Stomach (tissue), 8 donors: ENCODE measurements at regions not wholly inside any gene's neighbourhood (a gene's known extent, or its start where the extent isn't known, plus 50 kb on each side); places are given as distances from the start of the nearest gene placed in this dataset.

Experiments
- DNase-seq, 2 donors: peaks; one replicate each; pipeline versions ENCODE4 v3.0.0 to v3.0.0-alpha.2; 2013 to 2019
- H3K27ac ChIP-seq, 5 donors: fragments of 200-600 bp in 4 of 5; sonication (generic) in 4 of 5; one replicate each; pipeline ENCODE4 v1.5.1; 2013 to 2019; ENCODE audit warnings: mild to moderate bottlenecking in 1 of 5, moderate library complexity in 1 of 5
- H3K27me3 ChIP-seq, 3 donors: fragments of 200-600 bp; sonication (generic); one replicate each; pipeline ENCODE4 v1.5.1; 2017 to 2019; ENCODE audit warnings: mixed run types in 1 of 3
- H3K36me3 ChIP-seq, 4 donors: fragments of 200-600 bp; sonication (generic); 1 replicate in 3 of 4; 2 replicates in 1 of 4; pipeline ENCODE4 v1.5.1; 2016 to 2019
- H3K4me1 ChIP-seq, 4 donors: fragments of 200-600 bp; sonication (generic); one replicate each; pipeline ENCODE4 v1.5.1; 2016 to 2019
- H3K4me3 ChIP-seq, 4 donors: fragments of 200-600 bp; sonication (generic) in 3 of 4; one replicate each; pipeline ENCODE4 v1.5.1; 2016 to 2019; ENCODE audit warnings: mild to moderate bottlenecking in 1 of 4
- H3K9me3 ChIP-seq, 4 donors: fragments of 200-600 bp; sonication (generic); one replicate each; pipeline ENCODE4 v1.5.1; 2016 to 2019
- CTCF ChIP-seq, 7 experiments: fragments of 450-650 bp in 4 of 7; fragments of 200-600 bp in 3 of 7; sonication (generic) in 3 of 7; IDR thresholded peaks; one replicate each; pipeline ENCODE4 v1.5.1; 2016 to 2019; ENCODE audit warnings: antibody characterized with exemption in 7 of 7, control low read depth in 2 of 7, mild to moderate bottlenecking in 1 of 7
- EP300 ChIP-seq: sonication (generic); formaldehyde crosslinking; IDR thresholded peaks from one replicate; pipeline ENCODE4 v1.6.1; 2017; ENCODE audit warnings: antibody characterized with exemption
- POLR2A ChIP-seq, 4 donors: fragments of 450-650 bp; IDR thresholded peaks; one replicate each; pipeline ENCODE4 v1.6.1; 2016; ENCODE audit warnings: antibody characterized with exemption in 4 of 4, control low read depth in 2 of 4, mild to moderate bottlenecking in 1 of 4, moderate library complexity in 1 of 4
- POLR2AphosphoS5 ChIP-seq, 3 donors: sonication (generic); formaldehyde crosslinking; IDR thresholded peaks; one replicate each; pipeline ENCODE4 v1.6.1; 2016; ENCODE audit warnings: antibody characterized with exemption in 3 of 3
- WGBS, 5 donors: extraction: QIAGEN DNeasy Blood & Tissue Kit in 3 of 5; methylation state at CpG; one replicate each; pipeline versions ENCODE4 v1.1.5 to v1.1.7; 2013 to 2018; 5-methylcytosine and 5-hydroxymethylcytosine counted together
- intact Hi-C: fragments of 100-400 bp; cut with DNase I; formaldehyde crosslinking; loops from one replicate; pipeline ENCODE4 v1.15.1; 2023; ENCODE audit warnings: low total_unique reads
- donor health status: healthy with polysubstance abuse.
- donor health status: Bipolar disorder and iron deficiency.
- donor health status: healthy.

GRCh38 chr6:170229851-170230519 lies 60.9 kb downstream of the DLL1 start:
- H3K4me1 ChIP-seq: peaks cover 1 to 12% (median 7%) of the 10 kb centered on the region in 4 donors
- DNase-seq: no peak
- H3K27ac ChIP-seq: no peak overlapping the region
- no peaks in the 10 kb centered on the region for H3K9me3 ChIP-seq
- intact Hi-C loops: no loop called here
- WGBS, 5 donors: 87 to 93% (median 90%) methylated on average over 17 to 25 of the region's 25 CpGs
- no peak overlapping the region for H3K4me3 ChIP-seq
- no peaks in the 10 kb centered on the region for H3K36me3 ChIP-seq
- no peaks in the 10 kb centered on the region for H3K27me3 ChIP-seq
- TF ChIP-seq POLR2A (IDR thresholded peaks at IDR 0.05) (no peak), CTCF (IDR thresholded peaks at IDR 0.05) (no peak), EP300 (no peak), POLR2AphosphoS5 (IDR thresholded peaks at IDR 0.05) (no peak)

- intact Hi-C loops: no loop called here
- Histone ChIP-seq H3K4me1 (peaks cover 7 to 18% (median 12%) of the 10 kb centered on the region in 4 donors), H3K36me3 (no peaks in the 10 kb centered on the region), H3K27ac (no peak overlapping the region), H3K4me3 (no peak overlapping the region), H3K27me3 (no peaks in the 10 kb centered on the region), H3K9me3 (no peaks in the 10 kb centered on the region)
- no peak for TF ChIP-seq CTCF (IDR thresholded peaks at IDR 0.05)
- no peak for TF ChIP-seq POLR2A (IDR thresholded peaks at IDR 0.05)
- TF ChIP-seq POLR2AphosphoS5 (IDR thresholded peaks at IDR 0.05): no peak
- TF ChIP-seq EP300: no peak
- WGBS, 5 donors: 80 to 94% (median 89%) methylated on average over 5 to 15 of the region's 15 CpGs
- DNase-seq: no peak
Measured at GRCh38 chr6:170229396-170229795, 61.5 kb downstream of the DLL1 start.

GRCh38 chr6:170228946-170229310 lies 62.0 kb downstream of the DLL1 start:
- intact Hi-C loops: no loop called here
- Histone ChIP-seq H3K4me1 (peaks cover 8 to 21% (median 14%) of the 10 kb centered on the region in 4 donors), H3K27ac (no peak overlapping the region), H3K9me3 (no peaks in the 10 kb centered on the region), H3K36me3 (no peaks in the 10 kb centered on the region), H3K27me3 (no peaks in the 10 kb centered on the region), H3K4me3 (no peak overlapping the region)
- no peak for DNase-seq
- TF ChIP-seq POLR2AphosphoS5 (IDR thresholded peaks at IDR 0.05) (no peak), EP300 (no peak), CTCF (IDR thresholded peaks at IDR 0.05) (no peak), POLR2A (IDR thresholded peaks at IDR 0.05) (no peak)
- WGBS, 5 donors: 86 to 96% (median 91%) methylated on average over 12 to 14 of the region's 14 CpGs

GRCh38 chr6:170227996-170228945 lies 62.6 kb downstream of the DLL1 start:
- H3K36me3 ChIP-seq: no peaks in the 10 kb centered on the region
- no peak overlapping the region for H3K27ac ChIP-seq
- no peak for DNase-seq
- H3K27me3 ChIP-seq: no peaks in the 10 kb centered on the region
- 86 to 90% (median 87%) methylated on average over 23 to 24 of the region's 24 CpGs for WGBS, 5 donors
- H3K9me3 ChIP-seq: no peaks in the 10 kb centered on the region
- TF ChIP-seq POLR2AphosphoS5 (IDR thresholded peaks at IDR 0.05): no peak
- TF ChIP-seq EP300: no peak
- intact Hi-C loops: no loop called here
- H3K4me3 ChIP-seq: no peak overlapping the region
- peaks cover 9 to 22% (median 15%) of the 10 kb centered on the region in 4 donors for H3K4me1 ChIP-seq
